HT1080 (cell line): ENCODE measurements at regions not wholly inside any gene's neighbourhood (a gene's known extent, or its start where the extent isn't known, plus 50 kb on each side); places are given as distances from the start of the nearest gene placed in this dataset.
"Not testable (repeated sequence)": the region's sequence is repeated elsewhere in the genome, so short reads cannot be mapped to it uniquely, and the experiment has no call there.

Experiments
- DNase-seq: peaks from one replicate; pipeline ENCODE4 v3.0.0-alpha.2; 2015; ENCODE audit warnings: low read depth

DNA sequence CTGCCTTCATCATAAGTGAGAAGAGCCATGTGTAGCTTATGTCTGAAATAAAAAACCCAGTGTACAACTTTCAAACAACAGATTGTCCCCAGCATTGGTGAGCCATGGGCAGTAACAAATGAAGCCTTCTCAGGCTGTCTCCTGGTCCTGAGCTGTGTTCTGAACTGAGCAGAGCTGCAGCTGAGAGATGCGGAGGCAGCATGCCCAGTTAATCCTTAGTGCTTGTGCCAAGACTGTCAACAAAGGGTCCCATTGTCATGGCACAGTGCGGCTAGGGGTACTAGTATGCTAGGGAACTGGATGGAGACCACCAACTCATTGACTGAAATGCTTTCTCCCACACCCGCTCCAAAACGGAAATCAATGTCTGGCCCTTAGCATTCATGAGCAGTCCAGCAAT lies 154.3 kb downstream of the RMST start:
- no peak for DNase-seq

DNA sequence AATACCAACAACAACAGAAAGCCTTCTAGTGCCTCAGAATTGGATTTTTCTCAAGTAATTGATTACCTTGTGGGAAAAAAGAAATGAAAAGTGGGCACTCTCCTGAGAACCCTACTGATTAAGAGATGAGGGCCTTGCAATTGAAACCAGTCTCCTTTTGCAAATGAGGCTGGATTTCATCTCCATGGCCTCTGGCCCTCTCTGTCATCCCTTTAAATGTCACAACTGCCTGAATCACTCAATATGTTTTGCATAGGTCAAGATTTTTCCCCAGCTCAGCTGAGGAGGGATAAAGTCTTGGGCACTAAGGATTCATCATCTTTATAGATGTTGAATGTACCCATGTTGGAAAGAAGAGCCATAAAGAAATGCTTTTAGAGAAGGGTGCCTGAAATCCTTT lies 166.4 kb downstream of the RMST start:
- DNase-seq = no peak

DNA sequence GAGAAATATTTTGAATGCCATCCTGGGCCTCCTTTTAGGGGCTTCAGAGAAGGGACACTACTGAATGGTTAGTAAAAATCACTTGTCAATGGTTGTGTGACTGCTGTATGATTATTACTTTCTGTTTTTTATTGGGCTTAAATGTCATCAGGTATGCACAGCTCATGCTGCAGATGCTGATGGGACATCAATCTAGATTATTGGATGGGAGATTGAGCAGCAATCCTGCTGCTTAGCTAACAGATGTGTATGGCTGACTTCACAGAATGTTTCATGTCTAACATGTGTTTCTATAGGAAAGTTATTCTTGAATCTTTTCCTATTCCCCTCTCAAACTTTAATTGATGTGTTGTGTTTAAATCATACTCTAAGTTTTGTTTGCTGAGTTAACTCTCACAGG lies 166.8 kb downstream of the RMST start:
- no peak for DNase-seq

DNA sequence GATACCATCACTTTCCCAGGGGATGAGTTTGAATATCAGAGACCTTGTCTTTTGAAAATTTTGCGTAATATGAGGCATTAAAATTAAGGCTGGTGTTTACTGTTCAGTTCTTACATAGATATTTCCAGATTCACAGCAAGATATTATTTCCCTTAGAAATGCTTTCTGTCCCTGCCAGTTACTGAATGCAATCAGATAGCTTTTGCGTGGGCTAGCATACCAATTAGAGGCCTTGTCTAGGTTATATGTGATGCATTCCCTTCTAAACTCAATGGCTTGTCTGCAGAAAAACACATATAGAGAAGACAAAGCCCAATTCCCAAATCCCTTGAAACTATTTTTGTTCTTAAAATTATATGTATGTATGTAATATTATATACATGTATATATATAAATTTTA lies 167.8 kb downstream of the RMST start:
- DNase-seq = no peak

DNA sequence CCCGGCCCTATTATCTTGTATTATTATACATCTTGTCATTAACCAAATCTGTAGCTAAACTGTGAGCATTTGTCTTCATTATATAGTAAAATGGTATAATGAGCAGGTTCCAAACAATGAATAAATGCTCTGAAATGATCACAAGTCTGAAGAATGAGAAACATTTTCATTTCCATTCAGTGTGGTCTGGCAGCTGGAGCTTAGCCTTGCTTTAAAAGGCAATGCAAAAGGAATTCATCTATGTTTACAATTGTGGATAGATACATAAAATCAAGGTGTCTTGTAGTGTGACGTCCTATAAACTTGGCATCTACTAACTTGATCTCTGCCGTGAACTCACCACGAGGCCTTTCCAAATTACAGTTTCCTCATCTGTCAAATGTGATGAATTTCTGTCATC lies 168.3 kb downstream of the RMST start:
- DNase-seq = no peak

DNA sequence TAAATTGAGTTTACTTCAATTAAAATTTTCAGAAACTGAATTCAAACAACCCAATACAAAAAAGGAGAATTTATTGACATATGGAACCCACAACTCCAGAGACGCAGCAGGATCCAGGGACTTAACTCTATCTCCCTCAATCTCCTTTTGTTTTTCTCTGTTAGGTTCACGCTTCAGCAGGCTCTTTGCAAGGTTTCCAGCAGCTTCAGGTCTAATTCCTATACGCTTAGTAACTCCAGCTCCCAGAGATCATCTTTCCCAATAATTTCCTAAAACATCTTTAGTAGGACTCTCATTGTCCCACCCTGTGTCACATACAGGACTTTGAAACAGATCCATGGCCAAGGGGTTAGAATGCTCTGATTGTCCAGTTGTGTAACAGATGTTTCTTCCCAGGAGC lies 175.2 kb downstream of the RMST start:
- DNase-seq = no peak

DNA sequence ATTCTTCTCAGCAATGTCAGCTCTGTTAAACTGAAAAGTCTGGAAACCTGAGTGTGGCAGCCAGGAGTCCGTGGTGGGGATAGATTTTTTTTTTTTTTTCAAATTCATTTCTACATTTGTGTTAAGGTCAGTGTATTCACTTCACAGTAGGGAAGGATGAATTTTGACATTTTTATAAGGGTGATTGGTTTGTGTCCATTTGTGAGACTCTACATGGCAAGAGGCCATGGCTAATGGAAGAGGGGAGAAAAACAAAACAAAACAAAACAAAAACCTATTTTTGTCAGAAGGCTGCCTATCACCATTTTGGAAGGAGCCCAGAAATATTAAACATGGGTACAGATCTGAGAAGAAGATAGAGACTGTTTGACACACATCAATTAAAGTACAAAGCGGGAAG lies 176.1 kb downstream of the RMST start:
- no peak for DNase-seq

DNA sequence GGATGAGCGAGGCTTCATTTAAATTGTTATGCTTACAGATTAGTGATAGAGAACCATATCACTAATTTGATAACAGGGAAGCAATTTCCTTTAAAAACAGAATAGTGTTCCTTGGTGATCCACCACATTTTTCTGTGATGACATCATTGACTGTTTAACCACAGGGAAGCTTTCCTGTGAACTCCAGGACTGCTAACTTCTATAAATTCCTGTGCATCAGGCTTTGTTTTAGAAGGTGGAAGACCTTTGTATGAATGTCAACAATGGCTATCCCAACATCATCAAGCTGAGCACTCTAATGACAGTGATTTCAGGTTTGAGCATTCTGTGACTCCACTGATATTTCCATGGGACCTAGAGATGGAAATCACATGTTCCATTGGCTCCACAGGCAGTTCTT lies 177.1 kb downstream of the RMST start:
- DNase-seq = peak; percentile 27

DNA sequence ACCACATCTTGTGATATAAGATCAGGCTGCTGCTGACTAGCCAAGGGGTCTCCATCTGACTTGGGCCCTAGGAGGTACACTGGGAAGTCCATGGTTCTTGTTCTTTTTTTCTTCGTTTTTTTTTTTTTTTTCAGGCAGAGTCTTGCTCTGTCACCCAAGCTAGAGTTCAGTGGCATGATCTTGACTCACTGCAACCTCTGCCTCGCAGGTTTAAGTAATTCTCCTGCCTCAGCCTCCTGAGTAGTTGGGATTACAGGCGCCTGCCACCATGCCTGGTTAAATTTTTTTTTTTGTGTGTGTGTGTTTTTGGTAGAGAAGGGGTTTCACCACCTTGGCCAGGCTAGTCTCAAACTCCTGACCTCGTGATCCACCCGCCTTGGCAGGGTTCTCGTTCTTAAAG lies 178.2 kb downstream of the RMST start:
- peak; percentile 11 for DNase-seq

DNA sequence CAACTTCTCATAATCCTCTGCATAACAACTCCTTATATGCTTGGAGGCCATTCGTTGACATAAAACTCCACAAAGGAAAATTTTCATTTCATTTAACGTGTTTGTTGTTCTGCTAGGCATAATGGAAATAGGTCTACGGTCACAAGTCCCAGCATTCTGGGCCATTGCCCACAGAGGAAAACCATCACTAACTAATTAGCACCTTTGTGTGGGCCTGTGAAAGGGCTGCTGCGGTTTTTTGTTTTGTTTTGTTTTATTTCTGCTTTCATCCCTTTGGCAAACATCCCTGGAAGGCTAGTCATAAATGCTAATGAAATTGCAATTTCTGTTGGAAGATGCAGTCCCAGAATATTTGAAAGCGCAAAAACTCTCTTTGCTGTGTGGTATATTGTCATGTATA lies 180.3 kb downstream of the RMST start:
- no peak for DNase-seq

DNA sequence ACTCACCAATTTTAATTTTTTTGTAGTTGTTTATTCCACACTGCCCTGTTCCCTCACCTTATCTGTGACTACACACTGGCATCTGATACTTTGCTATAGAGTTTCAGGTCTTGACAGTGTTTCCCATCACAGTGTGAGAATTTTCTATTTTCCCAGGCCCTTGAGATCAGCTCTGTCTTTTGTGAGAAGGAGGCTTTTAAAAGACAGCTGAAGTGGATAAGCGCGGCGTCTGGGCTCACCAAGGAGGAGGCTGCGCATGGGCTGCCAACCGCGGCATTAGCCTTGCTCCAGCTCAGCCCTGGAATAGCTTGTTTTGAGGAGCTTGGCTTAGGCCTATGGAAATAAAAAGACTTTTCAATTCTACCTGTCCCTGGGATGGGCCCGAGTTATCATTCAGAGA lies 181.3 kb downstream of the RMST start:
- no peak for DNase-seq

DNA sequence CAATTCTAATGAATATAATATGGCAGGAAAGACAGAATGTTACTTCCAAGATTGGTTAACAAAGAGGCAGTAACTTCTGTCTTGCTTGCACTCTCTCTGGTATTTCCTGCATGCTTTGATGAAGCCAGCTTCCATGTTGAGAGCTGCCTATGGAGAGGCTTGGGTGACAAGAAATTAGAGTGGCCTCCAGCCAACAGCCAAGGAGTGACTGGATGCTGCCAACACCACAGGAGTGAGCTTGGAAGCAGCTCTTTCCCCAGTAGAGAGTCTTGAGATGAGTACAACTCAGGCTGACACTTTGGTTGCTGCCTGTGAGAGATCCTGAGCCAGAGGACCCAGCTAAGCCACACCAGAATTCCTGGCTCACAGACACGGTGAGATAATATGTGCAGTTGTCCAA lies 183.1 kb downstream of the RMST start:
- no peak for DNase-seq

DNA sequence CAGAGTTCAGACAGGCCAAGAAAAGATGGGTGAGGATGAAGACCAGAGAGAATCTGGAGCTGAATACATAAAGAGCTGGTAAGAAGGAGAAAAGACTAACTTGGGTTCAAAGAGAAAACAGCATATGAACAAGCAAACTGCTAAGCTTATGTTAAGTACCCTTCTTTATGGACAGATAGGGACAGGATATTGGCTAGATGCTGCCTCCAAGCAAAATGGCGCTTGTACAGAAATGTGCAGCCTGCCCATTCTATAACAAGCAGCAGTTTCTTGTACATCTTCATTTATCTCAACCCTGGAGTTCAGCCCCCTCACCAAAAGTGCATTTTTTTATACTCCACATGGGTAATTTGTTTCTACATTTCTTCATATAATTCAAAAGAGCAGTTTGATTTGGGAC lies 184.5 kb downstream of the RMST start:
- DNase-seq = no peak

DNA sequence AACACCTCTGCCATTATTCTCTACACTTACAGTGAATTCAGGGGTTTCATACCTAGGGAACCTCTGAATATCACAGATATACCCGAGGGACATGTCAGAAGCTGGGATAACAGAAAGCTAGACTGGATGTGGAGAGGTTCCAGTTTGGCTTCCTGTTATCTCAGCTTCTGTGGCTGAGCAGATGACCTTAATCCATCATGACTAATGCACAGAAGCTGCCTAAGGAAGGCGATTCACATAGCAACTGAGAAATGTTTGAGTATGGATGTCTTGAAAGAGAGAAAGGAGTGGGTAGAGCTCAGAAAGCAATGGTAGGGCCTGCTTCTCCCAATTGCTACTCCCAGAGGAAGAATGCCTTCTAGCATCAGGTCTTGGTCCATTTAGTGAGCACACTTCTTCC lies 187.6 kb downstream of the RMST start:
- peak; percentile 61 for DNase-seq

DNA sequence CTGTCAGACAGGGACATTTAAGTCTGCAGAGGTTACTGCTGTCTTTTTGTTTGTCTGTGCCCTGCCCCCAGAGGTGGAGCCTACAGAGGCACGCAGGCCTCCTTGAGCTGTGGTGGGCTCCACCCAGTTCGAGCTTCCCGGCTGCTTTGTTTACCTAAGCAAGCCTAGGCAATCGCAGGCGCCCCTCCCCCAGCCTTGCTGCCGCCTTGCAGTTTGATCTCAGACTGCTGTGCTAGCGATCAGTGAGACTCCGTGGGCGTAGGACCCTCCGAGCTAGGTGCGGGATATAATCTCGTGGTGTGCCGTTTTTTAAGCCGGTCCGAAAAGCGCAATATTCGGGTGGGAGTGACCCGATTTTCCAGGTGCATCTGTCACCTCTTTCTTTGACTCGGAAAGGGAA lies 193.9 kb downstream of the RMST start:
- not testable (repeated sequence) for DNase-seq

DNA sequence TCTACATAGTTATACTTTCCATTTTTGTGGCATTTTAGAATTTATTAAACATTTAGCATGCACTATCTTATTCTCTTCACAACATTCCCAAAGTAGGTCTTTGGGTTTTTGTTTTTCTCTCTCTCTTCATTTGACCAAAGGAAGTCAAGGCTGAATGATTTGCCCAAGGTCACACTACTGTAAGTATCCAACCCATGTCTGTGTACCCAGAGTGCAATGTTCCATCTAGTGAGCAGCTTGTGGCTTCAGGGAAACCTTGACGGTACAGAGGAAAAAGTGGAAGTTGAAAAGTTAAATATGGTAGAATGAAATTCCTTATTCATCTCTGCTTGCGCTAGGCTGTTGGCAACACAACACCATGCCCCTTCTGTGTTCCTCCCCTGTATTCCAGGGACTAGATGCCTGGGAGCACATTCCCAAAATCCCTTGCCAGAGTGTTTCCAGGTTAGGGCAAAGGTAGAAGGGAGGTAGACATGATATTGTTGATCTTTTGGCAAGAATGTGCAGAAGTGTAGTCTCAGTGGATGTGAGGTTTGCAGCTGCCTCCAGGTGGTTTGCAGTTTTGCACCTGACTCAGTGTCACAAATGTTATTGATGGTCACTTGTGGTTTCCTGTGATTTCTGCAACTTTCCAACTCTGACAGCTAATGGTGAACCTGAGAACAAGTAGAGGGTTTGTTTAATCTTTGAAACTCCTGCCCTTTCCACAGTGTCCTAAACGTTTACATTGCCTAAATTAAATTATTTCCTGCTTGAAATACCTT lies 196.7 kb downstream of the RMST start:
- no peak for DNase-seq

DNA sequence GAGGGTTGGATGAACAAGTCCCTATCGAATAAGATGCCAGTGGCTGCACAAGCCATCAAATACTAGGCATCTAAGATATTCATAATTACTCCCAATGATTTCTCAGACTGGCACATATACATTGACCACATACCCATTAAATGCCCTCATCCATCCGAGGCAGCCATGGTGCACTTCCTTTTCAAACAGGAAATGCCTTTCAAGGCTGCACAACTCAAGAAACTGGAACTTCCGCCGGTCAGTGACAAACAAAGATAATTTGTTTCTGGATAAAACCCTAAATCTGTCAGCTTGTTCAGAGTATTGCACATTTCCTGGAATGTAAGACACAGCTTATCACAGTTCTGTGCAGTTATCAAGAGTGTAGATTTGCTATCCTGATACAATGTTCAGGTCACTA lies 203.7 kb downstream of the RMST start:
- no peak for DNase-seq

DNA sequence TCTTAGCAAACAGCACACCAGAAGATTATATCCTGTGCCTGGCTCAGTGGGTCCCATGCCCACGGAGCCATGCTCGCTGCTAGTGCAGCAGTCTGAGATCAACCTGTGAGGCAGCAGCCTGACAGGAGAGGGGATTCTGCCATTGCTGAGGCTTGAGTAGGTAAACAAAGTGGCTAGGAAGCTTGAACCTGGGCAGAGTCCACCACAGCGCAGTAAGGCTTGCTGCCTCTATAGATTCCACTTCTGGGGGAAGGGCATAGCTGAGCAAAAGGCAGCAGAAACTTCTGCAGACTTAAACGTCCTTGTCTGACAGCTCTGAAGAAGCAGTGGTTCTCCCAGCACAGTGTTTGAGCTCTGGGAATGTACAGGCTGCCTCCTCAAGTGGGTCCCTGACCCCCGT lies 210.3 kb downstream of the RMST start:
- DNase-seq = no peak

DNA sequence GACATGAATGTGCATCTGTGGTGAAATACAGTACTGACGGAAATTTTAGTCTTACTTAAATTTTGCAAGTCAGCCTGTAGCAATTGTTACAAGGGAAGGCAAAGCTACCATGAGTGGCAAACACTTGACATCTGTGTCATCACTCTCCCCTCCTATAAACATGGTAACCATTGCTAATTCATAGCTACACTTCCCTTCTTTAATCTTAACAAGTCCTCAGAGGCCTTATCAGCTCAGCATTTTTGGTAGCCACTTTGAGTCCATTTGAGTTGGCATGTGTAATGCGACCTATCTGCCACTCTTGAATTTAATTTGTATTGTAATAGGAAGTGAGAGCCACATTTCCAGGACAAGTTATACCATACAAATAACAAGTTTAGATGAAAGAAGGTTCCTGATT lies 218.1 kb downstream of the RMST start:
- DNase-seq = no peak

DNA sequence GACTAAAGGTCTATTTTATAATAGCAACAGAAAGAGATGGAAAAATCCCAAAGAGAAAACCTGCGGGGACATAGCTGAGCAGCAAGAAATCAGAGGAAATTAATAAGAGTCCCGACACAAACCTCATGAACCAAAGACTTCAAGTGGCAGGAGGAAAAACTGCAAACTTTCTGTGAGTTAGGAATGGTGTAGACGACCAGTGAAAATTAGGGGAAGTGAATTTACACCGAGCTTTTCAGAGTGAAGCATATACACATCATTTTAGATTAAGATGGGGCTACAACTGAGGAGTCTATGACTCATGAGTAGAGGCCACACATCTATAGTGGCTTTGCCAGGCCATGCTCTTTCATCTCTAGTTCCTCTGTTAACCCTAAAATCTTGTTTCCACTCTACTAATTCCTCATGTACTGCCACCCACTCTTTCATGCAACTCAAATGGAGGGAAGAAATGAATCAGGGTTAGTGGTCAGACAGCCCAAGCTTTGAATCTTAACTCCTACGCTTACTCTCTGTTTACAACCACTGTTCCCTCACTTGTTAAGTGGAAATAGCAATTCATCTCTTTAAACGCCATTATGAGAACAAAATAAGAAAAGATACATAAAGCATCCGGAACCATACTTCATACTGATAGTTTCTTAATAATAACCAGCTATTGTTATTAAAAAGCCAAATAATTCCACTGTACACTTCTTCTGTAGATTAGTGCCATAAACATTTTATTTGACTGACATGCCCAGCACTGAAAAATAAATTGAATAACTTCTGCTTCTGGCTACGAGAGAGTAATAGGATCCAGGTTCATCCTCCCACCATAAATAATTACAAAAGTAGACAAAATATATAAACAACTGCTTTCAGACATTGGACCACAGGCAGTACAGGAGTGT lies 219.3 kb downstream of the RMST start:
- no peak for DNase-seq

DNA sequence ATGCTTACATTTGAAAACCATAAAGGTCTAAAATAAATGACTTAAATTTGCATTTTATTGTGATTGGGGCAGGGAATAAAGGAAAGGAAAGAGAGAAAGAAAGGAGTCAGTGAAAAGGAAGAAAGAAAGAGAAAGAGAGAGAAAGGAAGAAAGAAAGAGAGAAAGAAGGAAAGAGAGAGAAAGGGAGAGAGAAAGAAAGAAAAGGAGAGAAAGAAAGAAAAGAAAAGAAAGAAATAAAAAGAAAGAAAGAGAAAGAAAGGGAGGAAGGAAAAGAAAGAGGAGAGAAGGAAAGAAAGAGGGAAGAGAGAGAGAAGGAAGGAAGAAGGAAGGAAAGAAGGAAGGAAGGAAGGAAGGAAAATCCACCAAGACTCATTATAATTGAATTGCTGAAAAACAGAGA lies 222.8 kb downstream of the RMST start:
- no peak for DNase-seq

DNA sequence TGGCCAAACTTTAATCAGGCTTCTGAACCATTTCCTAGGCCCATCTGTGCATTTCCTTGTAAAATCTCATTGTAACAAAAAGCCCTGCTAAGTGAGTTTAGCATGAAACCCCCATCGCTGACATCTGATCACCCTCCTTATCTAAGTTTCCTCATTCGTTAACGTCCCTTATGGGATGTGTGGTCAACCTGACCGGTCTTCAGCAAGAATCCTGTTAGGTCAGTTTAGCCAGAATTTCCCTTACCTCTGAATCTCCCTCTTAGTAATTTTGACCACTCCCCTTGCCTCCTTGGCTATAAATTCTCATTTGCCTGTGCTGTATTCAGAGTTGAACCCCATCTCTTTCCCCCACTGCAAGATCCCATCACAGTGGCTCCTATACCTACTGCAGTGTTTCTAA lies 239.3 kb downstream of the RMST start:
- no peak for DNase-seq

DNA sequence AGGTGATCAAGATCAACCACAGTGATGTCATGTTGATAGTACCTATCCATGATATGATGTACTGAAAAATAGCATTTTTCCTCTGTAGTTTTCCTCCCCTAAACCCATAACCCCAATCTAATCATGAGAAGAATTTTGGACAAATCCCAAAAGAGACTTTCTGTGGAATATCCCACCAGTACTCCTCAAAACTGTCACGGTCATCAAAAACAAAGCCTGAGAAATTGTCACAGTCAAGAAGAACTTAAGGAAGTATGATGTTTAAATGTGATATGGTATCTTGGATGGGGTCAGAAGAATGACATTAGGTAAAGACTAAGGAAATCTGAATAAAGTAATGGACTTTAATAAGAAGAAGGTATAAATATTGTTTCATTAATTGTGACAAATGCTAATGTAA lies 248.8 kb downstream of the RMST start:
- DNase-seq = no peak
